PFSK-1 (cell line): ENCODE measurements at regions not wholly inside any gene's neighbourhood (a gene's known extent, or its start where the extent isn't known, plus 50 kb on each side); places are given as distances from the start of the nearest gene placed in this dataset.

ENCODE experiments used
- FOXP2 ChIP-seq: optimal IDR thresholded peaks from 2 replicates; pipeline ENCODE3; 2011; ENCODE audit warnings: borderline replicate concordance, control low read depth, inconsistent platforms; ENCODE audit not compliant: insufficient read depth; ENCODE audit errors: extremely low read length, extremely low read depth
- POLR2AphosphoS5 ChIP-seq: IDR thresholded peaks from 2 replicates; pipeline ENCODE4 v1.6.1; 2012; ENCODE audit warnings: low read depth, mild to moderate bottlenecking, control low read depth, low read length, moderate library complexity
- SIN3A ChIP-seq: IDR thresholded peaks from 2 replicates; pipeline ENCODE4 v1.6.1; 2012; ENCODE audit warnings: mild to moderate bottlenecking, low read length, moderate library complexity, borderline replicate concordance; ENCODE audit not compliant: insufficient read depth
- TAF1 ChIP-seq: IDR thresholded peaks from 2 replicates; pipeline ENCODE4 v1.6.1; 2012; ENCODE audit warnings: low read length, control low read depth, borderline replicate concordance; ENCODE audit not compliant: insufficient read depth
- TF ChIP-seq, protein P1 (sequence below), 2 experiments: IDR thresholded peaks; 2 replicates each; pipeline versions ENCODE4 v1.6.1 to v1.8.0; 2011 to 2012; ENCODE audit warnings: low read depth in 2 of 2, low read length in 2 of 2, control low read depth in 1 of 2, inconsistent platforms in 1 of 2, mild to moderate bottlenecking in 1 of 2, moderate library complexity in 1 of 2; ENCODE audit not compliant: insufficient read depth in 1 of 2

DNA sequence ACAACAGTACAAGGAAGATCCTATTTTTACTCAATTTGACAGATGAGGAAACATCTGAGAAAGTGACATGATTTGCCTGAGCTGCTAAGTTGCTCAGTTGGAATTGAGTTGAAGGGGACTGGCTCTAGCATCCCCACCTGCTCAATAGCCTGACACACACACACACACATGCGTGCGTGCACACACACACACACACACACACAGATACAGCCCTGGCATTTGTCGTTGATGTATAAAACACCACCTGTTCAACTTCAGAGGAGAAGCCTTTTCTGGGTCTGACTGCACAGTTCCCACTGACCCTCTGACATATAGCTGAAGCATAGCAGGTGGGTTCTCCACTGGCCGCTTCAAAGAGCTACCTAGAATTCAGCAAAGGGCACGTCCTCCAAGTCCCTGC lies 1045.9 kb downstream of the VRK1 start:
- TF ChIP-seq SIN3A (no peak), POLR2AphosphoS5 (no peak), TAF1 (no peak), FOXP2 (no peak)
- TF ChIP-seq, protein P1, sequence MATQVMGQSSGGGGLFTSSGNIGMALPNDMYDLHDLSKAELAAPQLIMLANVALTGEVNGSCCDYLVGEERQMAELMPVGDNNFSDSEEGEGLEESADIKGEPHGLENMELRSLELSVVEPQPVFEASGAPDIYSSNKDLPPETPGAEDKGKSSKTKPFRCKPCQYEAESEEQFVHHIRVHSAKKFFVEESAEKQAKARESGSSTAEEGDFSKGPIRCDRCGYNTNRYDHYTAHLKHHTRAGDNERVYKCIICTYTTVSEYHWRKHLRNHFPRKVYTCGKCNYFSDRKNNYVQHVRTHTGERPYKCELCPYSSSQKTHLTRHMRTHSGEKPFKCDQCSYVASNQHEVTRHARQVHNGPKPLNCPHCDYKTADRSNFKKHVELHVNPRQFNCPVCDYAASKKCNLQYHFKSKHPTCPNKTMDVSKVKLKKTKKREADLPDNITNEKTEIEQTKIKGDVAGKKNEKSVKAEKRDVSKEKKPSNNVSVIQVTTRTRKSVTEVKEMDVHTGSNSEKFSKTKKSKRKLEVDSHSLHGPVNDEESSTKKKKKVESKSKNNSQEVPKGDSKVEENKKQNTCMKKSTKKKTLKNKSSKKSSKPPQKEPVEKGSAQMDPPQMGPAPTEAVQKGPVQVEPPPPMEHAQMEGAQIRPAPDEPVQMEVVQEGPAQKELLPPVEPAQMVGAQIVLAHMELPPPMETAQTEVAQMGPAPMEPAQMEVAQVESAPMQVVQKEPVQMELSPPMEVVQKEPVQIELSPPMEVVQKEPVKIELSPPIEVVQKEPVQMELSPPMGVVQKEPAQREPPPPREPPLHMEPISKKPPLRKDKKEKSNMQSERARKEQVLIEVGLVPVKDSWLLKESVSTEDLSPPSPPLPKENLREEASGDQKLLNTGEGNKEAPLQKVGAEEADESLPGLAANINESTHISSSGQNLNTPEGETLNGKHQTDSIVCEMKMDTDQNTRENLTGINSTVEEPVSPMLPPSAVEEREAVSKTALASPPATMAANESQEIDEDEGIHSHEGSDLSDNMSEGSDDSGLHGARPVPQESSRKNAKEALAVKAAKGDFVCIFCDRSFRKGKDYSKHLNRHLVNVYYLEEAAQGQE (IDR thresholded peaks at IDR 0.05; ENCODE audit: insufficient read depth in 1 of 2, low read depth in 2 of 2, low read length in 2 of 2), result no peak

DNA sequence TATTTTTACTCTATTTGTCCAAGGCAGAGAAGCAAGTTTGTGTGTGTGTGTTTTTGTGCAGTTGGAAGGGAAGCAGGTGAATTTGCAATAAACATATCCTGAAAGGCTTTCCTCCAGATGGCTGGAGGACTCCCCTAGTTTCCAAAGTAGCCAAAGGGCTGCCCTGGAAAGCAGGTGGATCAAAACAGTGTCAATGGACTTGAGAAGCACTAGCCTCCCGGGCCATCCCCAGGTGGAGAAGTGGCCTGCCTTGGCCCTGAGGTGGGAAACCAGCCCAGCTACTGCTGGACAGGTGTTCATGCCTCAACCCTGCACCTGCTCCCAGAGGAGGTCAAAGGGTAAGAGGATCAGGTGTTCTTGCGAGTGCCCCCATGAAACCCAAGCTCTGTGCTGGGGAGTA lies 1046.9 kb downstream of the VRK1 start:
- TF ChIP-seq SIN3A (no peak), POLR2AphosphoS5 (no peak), TAF1 (no peak), FOXP2 (no peak)
- TF ChIP-seq, protein P1 (IDR thresholded peaks at IDR 0.05; ENCODE audit: insufficient read depth in 1 of 2, low read depth in 2 of 2, low read length in 2 of 2), result no peak

DNA sequence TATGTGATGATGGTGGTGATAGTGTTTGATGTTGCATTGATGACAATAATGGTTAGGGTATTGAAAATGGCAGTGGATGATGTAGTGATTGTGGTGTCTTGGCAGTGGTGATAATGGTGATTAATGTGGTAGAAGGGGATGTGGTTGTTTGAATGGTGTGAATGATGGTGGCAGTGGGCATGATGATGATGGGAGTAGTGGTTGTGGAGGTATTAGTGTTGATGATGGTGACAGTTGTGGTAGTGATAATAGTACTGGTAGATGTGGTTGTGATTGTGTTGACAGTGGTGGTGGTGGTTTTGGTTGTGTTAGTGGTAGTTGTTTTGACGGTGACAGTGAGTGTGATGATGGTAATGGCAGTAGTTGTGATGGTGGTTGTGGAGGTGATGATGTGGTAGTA lies 1049.0 kb downstream of the VRK1 start:
- TF ChIP-seq TAF1, result no peak
- TF ChIP-seq, protein P1 (IDR thresholded peaks at IDR 0.05; ENCODE audit: insufficient read depth in 1 of 2, low read depth in 2 of 2, low read length in 2 of 2), result no peak
- no peak for TF ChIP-seq POLR2AphosphoS5
- TF ChIP-seq FOXP2, result no peak
- no peak for TF ChIP-seq SIN3A

DNA sequence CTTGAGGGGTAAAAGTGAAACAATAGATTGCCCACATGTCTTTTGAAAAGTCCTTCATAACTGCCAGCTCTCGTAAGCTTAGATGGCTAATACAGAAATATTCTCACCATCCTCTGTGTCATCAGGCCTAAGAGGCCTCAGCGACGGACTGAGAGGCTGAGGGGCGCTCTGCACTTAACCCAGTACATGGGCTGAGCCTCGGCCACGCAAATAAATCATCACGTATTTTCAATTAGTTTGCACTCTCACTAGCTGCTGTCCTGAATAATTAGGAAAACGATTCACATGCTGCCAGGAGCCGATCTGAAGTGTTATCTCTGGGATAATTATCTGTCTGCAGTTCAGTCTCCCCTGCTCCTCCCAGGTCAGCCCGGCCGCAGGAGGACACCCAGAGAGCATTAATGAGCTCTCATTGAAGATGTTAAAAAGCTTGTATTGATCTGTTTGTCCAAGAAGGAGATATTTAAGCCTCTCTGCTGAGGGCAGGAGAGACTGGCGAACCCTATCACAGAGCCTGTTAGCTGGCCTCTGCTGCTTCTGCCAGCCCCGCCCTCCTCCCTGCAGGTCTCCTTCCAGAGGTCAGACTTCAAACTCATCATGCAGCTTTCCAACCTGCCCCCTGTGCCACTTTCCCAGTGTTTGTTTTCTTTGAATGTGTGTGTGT lies 1051.3 kb downstream of the VRK1 start:
- TF ChIP-seq FOXP2, result no peak
- TF ChIP-seq POLR2AphosphoS5, result no peak
- no peak for TF ChIP-seq SIN3A
- TF ChIP-seq, protein P1 (IDR thresholded peaks at IDR 0.05; ENCODE audit: insufficient read depth in 1 of 2, low read depth in 2 of 2, low read length in 2 of 2), result no peak
- no peak for TF ChIP-seq TAF1

DNA sequence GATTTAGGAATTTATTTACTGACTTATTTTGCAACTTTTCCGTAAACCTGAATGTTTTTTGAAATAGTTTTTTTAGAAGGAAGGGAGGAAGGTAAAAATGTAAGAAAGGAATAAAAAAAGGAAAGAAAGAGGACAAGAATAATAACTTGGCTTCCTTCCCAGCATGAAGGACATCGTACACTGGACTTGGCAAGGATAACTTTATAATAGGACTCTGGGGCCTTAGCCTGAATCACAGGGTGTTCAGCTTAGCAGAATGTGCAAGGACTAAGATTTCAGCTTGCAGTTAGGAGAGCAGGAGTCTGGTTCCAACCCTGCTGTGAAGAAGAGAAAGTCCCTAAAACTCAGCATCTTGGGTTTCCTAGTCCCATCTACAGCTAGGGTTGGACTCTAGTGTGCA lies 1053.3 kb downstream of the VRK1 start:
- TF ChIP-seq POLR2AphosphoS5 (no peak), SIN3A (no peak), TAF1 (no peak), FOXP2 (no peak)
- TF ChIP-seq, protein P1 (IDR thresholded peaks at IDR 0.05; ENCODE audit: insufficient read depth in 1 of 2, low read depth in 2 of 2, low read length in 2 of 2), result no peak
